ENCODE measurements at regions not wholly inside any gene's neighbourhood (a gene's known extent, or its start where the extent isn't known, plus 50 kb on each side); places are given as distances from the start of the nearest gene placed in this dataset.
"Not testable (repeated sequence)": the region's sequence is repeated elsewhere in the genome, so short reads cannot be mapped to it uniquely, and the experiment has no call there.

- no peak overlapping the region for H3K4me3 Mint-ChIP-seq
- no peaks in the 10 kb centered on the region for H3K27me3 Mint-ChIP-seq (ENCODE audit: low read depth)
- H3K4me1 Mint-ChIP-seq = no peaks in the 10 kb centered on the region
- no peak overlapping the region for H3K27ac Mint-ChIP-seq
- no peak for TF ChIP-seq CTCF (IDR thresholded peaks at IDR 0.05; ENCODE audit: unreplicated experiment in 3 of 3)
- H3K36me3 Mint-ChIP-seq (ENCODE audit: low read depth) = no peaks in the 10 kb centered on the region
- H3K9me3 Mint-ChIP-seq = no peaks in the 10 kb centered on the region
Measured at GRCh38 chr5:12952409-12952808, 992.1 kb downstream of the DNAH5 start.

GRCh38 chr5:12951846-12952245 is 992.6 kb downstream of the DNAH5 start:
- Mint-ChIP-seq H3K27me3 (ENCODE audit: low read depth) (no peaks in the 10 kb centered on the region), H3K9me3 (no peaks in the 10 kb centered on the region), H3K4me3 (no peak overlapping the region), H3K4me1 (no peaks in the 10 kb centered on the region), H3K27ac (no peak overlapping the region), H3K36me3 (ENCODE audit: low read depth) (no peaks in the 10 kb centered on the region)
- no peak for TF ChIP-seq CTCF (IDR thresholded peaks at IDR 0.05; ENCODE audit: unreplicated experiment in 3 of 3)

GRCh38 chr5:12947379-12947778 is 997.1 kb downstream of the DNAH5 start:
- Mint-ChIP-seq H3K9me3 (no peaks in the 10 kb centered on the region), H3K36me3 (ENCODE audit: low read depth) (no peaks in the 10 kb centered on the region), H3K4me1 (no peaks in the 10 kb centered on the region), H3K27me3 (ENCODE audit: low read depth) (no peaks in the 10 kb centered on the region), H3K27ac (no peak overlapping the region), H3K4me3 (no peak overlapping the region)
- TF ChIP-seq CTCF (IDR thresholded peaks at IDR 0.05; ENCODE audit: unreplicated experiment in 3 of 3) = no peak

- H3K27me3 Mint-ChIP-seq (ENCODE audit: low read depth); H3K9me3 Mint-ChIP-seq; H3K4me1 Mint-ChIP-seq; H3K4me3 Mint-ChIP-seq; H3K27ac Mint-ChIP-seq; H3K36me3 Mint-ChIP-seq (ENCODE audit: low read depth): not testable (repeated sequence)
Measured at GRCh38 chr5:12945477-12945876, 999.0 kb downstream of the DNAH5 start.

- Mint-ChIP-seq H3K9me3 (no peaks in the 10 kb centered on the region), H3K36me3 (ENCODE audit: low read depth) (no peaks in the 10 kb centered on the region), H3K4me1 (no peaks in the 10 kb centered on the region), H3K27me3 (ENCODE audit: low read depth) (peaks cover 4% of the 10 kb centered on the region), H3K27ac (no peak overlapping the region), H3K4me3 (no peak overlapping the region)
- TF ChIP-seq CTCF (IDR thresholded peaks at IDR 0.05; ENCODE audit: unreplicated experiment in 3 of 3) = no peak
Measured at GRCh38 chr5:12936221-12936620, 1008.3 kb downstream of the DNAH5 start.

- H3K4me1 Mint-ChIP-seq = no peaks in the 10 kb centered on the region
- H3K27ac Mint-ChIP-seq = no peak overlapping the region
- peaks cover 4% of the 10 kb centered on the region for H3K27me3 Mint-ChIP-seq (ENCODE audit: low read depth)
- no peaks in the 10 kb centered on the region for H3K36me3 Mint-ChIP-seq (ENCODE audit: low read depth)
- no peak for TF ChIP-seq CTCF (IDR thresholded peaks at IDR 0.05; ENCODE audit: unreplicated experiment in 3 of 3)
- H3K9me3 Mint-ChIP-seq = no peaks in the 10 kb centered on the region
- H3K4me3 Mint-ChIP-seq = no peak overlapping the region
Measured at GRCh38 chr5:12934722-12935121, 1009.8 kb downstream of the DNAH5 start.

- H3K4me3 Mint-ChIP-seq = no peak overlapping the region
- H3K9me3 Mint-ChIP-seq = no peaks in the 10 kb centered on the region
- H3K36me3 Mint-ChIP-seq (ENCODE audit: low read depth) = no peaks in the 10 kb centered on the region
- no peak for TF ChIP-seq CTCF (IDR thresholded peaks at IDR 0.05; ENCODE audit: unreplicated experiment in 3 of 3)
- peaks cover 3% of the 10 kb centered on the region for H3K27me3 Mint-ChIP-seq (ENCODE audit: low read depth)
- no peaks in the 10 kb centered on the region for H3K4me1 Mint-ChIP-seq
- H3K27ac Mint-ChIP-seq = no peak overlapping the region
Measured at GRCh38 chr5:12920527-12920926, 1016.3 kb upstream of the CTNND2 start.

All from nephron (organoid).